Natural killer cell (primary cell): ENCODE measurements at regions not wholly inside any gene's neighbourhood (a gene's known extent, or its start where the extent isn't known, plus 50 kb on each side); places are given as distances from the start of the nearest gene placed in this dataset.
A peak's percentile ranks its signal among the peaks of the same experiment; 100 is the strongest.
"Not testable (repeated sequence)": the region's sequence is repeated elsewhere in the genome, so short reads cannot be mapped to it uniquely, and the experiment has no call there.

Experiments used
- ATAC-seq, 3 donors: fragments of 150-1000 bp in 2 of 3; fragments of 200-7000 bp in 1 of 3; cut with Tn5 transposase; 1 replicate in 1 of 3; 2 replicates in 2 of 3; pipeline ENCODE4 v1.10.0; 2021; ENCODE audit warnings: mild to moderate bottlenecking in 2 of 3, moderate library complexity in 2 of 3
- DNase-seq, 2 donors: peaks; one replicate each; pipeline versions ENCODE4 v3.0.0 to v3.0.0-alpha.2; 2013 to 2021; ENCODE audit warnings: mixed read lengths in 1 of 2
- H3K27ac ChIP-seq: one replicate; pipeline ENCODE4 v1.5.1; 2013; ENCODE audit warnings: mild to moderate bottlenecking, low read length
- H3K27me3 ChIP-seq: one replicate; pipeline ENCODE4 v1.6.1; 2013; ENCODE audit warnings: low read length; ENCODE audit not compliant: control insufficient read depth, insufficient read depth
- H3K36me3 ChIP-seq: one replicate; pipeline ENCODE4 v1.6.1; 2013; ENCODE audit warnings: low read length; ENCODE audit not compliant: control insufficient read depth, insufficient read depth
- H3K4me1 ChIP-seq: one replicate; pipeline ENCODE4 v1.6.1; 2013; ENCODE audit warnings: low read length; ENCODE audit not compliant: control insufficient read depth, insufficient read depth
- H3K4me3 ChIP-seq: one replicate; pipeline ENCODE4 v1.5.1; 2013; ENCODE audit warnings: low read length
- H3K9me3 ChIP-seq: one replicate; pipeline ENCODE4 v1.6.1; 2013; ENCODE audit warnings: low read length; ENCODE audit not compliant: control insufficient read depth, insufficient read depth
- H3K27ac Mint-ChIP-seq, 2 donors: one replicate each; pipeline ENCODE4 v1.8.0; 2022; ENCODE audit warnings: mild to moderate bottlenecking in 2 of 2, mixed read lengths in 2 of 2, moderate library complexity in 1 of 2
- H3K27me3 Mint-ChIP-seq, 2 donors: one replicate each; pipeline ENCODE4 v1.8.0; 2022; ENCODE audit warnings: low read depth in 2 of 2, mixed read lengths in 2 of 2
- H3K36me3 Mint-ChIP-seq: one replicate; pipeline ENCODE4 v1.8.0; 2022; ENCODE audit warnings: mixed read lengths
- H3K4me1 Mint-ChIP-seq, 2 donors: one replicate each; pipeline ENCODE4 v1.8.0; 2022; ENCODE audit warnings: mixed read lengths in 2 of 2
- H3K4me3 Mint-ChIP-seq: one replicate; pipeline ENCODE4 v1.8.0; 2022; ENCODE audit warnings: mild to moderate bottlenecking, moderate library complexity, mixed read lengths
- H3K9me3 Mint-ChIP-seq, 2 donors: one replicate each; pipeline ENCODE4 v1.8.0; 2022; ENCODE audit warnings: mixed read lengths in 2 of 2
- WGBS: methylation state at CpG from one replicate; pipeline ENCODE4 v1.1.7; 2013; ENCODE audit warnings: missing lambda C conversion rate; ENCODE audit not compliant: insufficient coverage; 5-methylcytosine and 5-hydroxymethylcytosine counted together
- intact Hi-C: fragments of 100-400 bp; cut with micrococcal nuclease; formaldehyde crosslinking; loops from one replicate; pipeline ENCODE4 v1.14.2; 2022
- TF ChIP-seq, protein P1 (sequence below): fragments of 200-600 bp; IDR thresholded peaks from one replicate; pipeline ENCODE4 v1.8.0; 2022; ENCODE audit warnings: antibody characterized with exemption

- no peaks in the 10 kb centered on the region for H3K9me3 ChIP-seq
- H3K36me3 ChIP-seq = no peaks in the 10 kb centered on the region
- peaks cover 0 to 2% of the 10 kb centered on the region in 2 donors for H3K27me3 Mint-ChIP-seq
- peak in 1 of 3 donors; percentile 21 for ATAC-seq
- no peak for DNase-seq
- no peaks in the 10 kb centered on the region for H3K27me3 ChIP-seq
- H3K27ac ChIP-seq = no peak overlapping the region
- no peaks in the 10 kb centered on the region for H3K4me1 ChIP-seq
- no peaks in the 10 kb centered on the region for H3K9me3 Mint-ChIP-seq
- H3K36me3 Mint-ChIP-seq = no peaks in the 10 kb centered on the region
- H3K27ac Mint-ChIP-seq = no peak overlapping the region
- TF ChIP-seq, protein P1, sequence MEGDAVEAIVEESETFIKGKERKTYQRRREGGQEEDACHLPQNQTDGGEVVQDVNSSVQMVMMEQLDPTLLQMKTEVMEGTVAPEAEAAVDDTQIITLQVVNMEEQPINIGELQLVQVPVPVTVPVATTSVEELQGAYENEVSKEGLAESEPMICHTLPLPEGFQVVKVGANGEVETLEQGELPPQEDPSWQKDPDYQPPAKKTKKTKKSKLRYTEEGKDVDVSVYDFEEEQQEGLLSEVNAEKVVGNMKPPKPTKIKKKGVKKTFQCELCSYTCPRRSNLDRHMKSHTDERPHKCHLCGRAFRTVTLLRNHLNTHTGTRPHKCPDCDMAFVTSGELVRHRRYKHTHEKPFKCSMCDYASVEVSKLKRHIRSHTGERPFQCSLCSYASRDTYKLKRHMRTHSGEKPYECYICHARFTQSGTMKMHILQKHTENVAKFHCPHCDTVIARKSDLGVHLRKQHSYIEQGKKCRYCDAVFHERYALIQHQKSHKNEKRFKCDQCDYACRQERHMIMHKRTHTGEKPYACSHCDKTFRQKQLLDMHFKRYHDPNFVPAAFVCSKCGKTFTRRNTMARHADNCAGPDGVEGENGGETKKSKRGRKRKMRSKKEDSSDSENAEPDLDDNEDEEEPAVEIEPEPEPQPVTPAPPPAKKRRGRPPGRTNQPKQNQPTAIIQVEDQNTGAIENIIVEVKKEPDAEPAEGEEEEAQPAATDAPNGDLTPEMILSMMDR = no peak
- 87% methylated on average over 12 of the region's 12 CpGs for WGBS
- no peak overlapping the region for H3K4me3 ChIP-seq
- no peak overlapping the region for H3K4me3 Mint-ChIP-seq
- intact Hi-C loops = no loop called here
- no peaks in the 10 kb centered on the region for H3K4me1 Mint-ChIP-seq
Measured at GRCh38 chr13:111494641-111495040, 174.2 kb downstream of the TEX29 start.

DNA sequence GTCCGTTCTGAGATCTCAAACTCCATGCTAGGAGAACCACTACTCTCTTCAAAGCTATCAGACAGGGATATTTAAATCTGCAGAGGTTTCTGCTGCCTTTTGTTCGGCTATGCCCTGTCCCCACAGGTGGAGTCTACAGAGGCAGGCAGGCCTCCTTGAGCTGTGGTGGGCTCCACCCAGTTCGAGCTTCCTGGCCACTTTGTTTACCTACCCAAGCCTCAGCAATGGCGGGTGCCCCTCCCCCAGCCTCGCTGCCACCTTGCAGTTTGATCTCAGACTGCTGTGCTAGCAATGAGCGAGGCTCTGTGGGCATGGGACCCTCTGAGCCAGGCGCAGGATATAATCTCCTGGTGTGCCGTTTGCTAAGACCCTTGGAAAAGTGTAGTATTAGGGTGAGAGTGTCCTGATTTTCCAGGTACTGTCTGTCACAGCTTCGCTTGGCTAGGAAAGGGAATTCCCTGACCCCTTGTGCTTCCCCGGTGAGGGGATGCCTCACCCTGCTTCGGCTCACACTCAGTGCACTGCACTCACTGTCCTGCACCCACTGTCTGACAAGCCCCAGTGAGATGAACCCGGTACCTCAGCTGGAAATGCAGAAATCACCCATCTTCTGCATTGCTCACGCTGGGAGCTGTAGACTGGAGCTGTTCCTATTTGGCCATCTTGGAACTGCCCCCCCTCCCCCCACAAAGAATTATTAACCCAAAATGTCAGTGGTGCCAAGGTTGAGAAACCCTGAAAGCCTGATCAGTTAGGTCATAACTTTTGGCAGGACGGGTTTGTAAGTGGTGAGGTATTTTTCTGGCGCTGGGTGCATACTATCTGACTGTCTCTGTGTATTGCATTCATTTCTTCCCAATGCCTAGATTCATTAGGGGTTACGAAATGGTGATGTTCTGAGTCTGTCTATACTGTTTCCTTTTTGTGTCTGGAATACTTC is 181.4 kb downstream of the TEX29 start:
- H3K4me1 ChIP-seq, DNase-seq, H3K4me3 ChIP-seq, H3K27ac ChIP-seq, H3K27ac Mint-ChIP-seq, intact Hi-C loops, H3K9me3 ChIP-seq, H3K27me3 ChIP-seq, H3K9me3 Mint-ChIP-seq, H3K36me3 Mint-ChIP-seq, H3K4me3 Mint-ChIP-seq, ATAC-seq, H3K4me1 Mint-ChIP-seq, H3K36me3 ChIP-seq: not testable (repeated sequence)
- WGBS = 90% methylated on average over 16 of the region's 16 CpGs
- peaks cover 7 to 18% of the 10 kb centered on the region in 2 donors for H3K27me3 Mint-ChIP-seq

DNA sequence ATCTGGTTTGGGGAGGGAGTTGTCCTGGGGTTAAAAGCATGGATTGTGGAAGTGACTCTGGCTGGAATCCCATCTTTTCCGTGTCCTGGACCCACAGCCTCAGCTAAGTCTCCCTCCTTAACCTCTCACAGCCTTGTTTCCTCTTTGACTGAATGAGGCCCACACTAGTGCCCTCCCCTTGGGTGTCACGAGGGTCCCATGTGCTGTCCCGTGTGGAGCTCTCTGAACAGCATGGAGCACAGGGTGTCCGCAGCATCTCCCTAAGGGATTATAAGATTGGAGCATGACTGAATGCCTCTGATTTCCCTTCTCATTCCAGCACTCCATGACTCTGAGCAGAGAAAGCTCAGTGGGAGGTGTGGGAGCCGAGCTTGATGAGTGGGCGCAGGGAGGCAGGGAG is 182.5 kb downstream of the TEX29 start:
- no peaks in the 10 kb centered on the region for H3K4me1 Mint-ChIP-seq
- no peaks in the 10 kb centered on the region for H3K36me3 ChIP-seq
- DNase-seq (no peak), ATAC-seq (peak in 1 of 3 donors; percentile 30)
- H3K4me1 ChIP-seq = no peaks in the 10 kb centered on the region
- H3K4me3 Mint-ChIP-seq = no peak overlapping the region
- H3K36me3 Mint-ChIP-seq = no peaks in the 10 kb centered on the region
- TF ChIP-seq, protein P1 = no peak
- intact Hi-C loops = no loop called here
- peaks cover 0 to 2% of the 10 kb centered on the region in 2 donors for H3K9me3 Mint-ChIP-seq
- H3K27me3 ChIP-seq = no peaks in the 10 kb centered on the region
- H3K9me3 ChIP-seq = peaks cover 3% of the 10 kb centered on the region
- H3K27ac Mint-ChIP-seq = no peak overlapping the region
- peaks cover 8 to 18% of the 10 kb centered on the region in 2 donors for H3K27me3 Mint-ChIP-seq
- WGBS = 66% methylated on average over 6 of the region's 6 CpGs
- H3K27ac ChIP-seq = no peak overlapping the region
- H3K4me3 ChIP-seq = no peak overlapping the region

GRCh38 chr13:111503376-111503775 is 182.9 kb downstream of the TEX29 start:
- Mint-ChIP-seq H3K27me3 (peaks cover 8 to 18% of the 10 kb centered on the region in 2 donors), H3K27ac (no peak overlapping the region), H3K4me1 (no peaks in the 10 kb centered on the region), H3K9me3 (peaks cover 0 to 2% of the 10 kb centered on the region in 2 donors), H3K36me3 (no peaks in the 10 kb centered on the region), H3K4me3 (no peak overlapping the region)
- no peak for DNase-seq
- intact Hi-C loops = no loop called here
- Histone ChIP-seq H3K4me3 (no peak overlapping the region), H3K4me1 (no peaks in the 10 kb centered on the region), H3K27ac (no peak overlapping the region), H3K36me3 (no peaks in the 10 kb centered on the region), H3K27me3 (no peaks in the 10 kb centered on the region), H3K9me3 (peaks cover 3% of the 10 kb centered on the region)
- 84% methylated on average over 7 of the region's 7 CpGs for WGBS
- ATAC-seq = peak in 1 of 3 donors; percentile 21
- TF ChIP-seq, protein P1 = no peak
